Activated naive CD4-positive, alpha-beta T cell treated with anti-CD3 and anti-CD28 coated beads, Interleukin-2, amount 50 U/mL, for 72 hours (primary cell): ENCODE measurements at regions not wholly inside any gene's neighbourhood (a gene's known extent, or its start where the extent isn't known, plus 50 kb on each side); places are given as distances from the start of the nearest gene placed in this dataset.
"Not testable (repeated sequence)": the region's sequence is repeated elsewhere in the genome, so short reads cannot be mapped to it uniquely, and the experiment has no call there.

Source experiments
- ATAC-seq, 2 donors: fragments of 150-1000 bp; cut with Tn5 transposase; 2 replicates each; pipeline ENCODE4 v1.10.0; 2021; ENCODE audit warnings: mild to moderate bottlenecking in 2 of 2, moderate library complexity in 2 of 2
- DNase-seq, 2 donors: peaks; one replicate each; pipeline ENCODE4 v3.0.0; 2021 to 2022; ENCODE audit warnings: low spot score in 2 of 2
- H3K27ac Mint-ChIP-seq, 2 donors: one replicate each; pipeline ENCODE4 v1.8.0; 2022; ENCODE audit warnings: mild to moderate bottlenecking in 2 of 2, mixed read lengths in 2 of 2
- H3K36me3 Mint-ChIP-seq, 2 donors: one replicate each; pipeline ENCODE4 v1.8.0; 2022; ENCODE audit warnings: mixed read lengths in 2 of 2
- H3K9me3 Mint-ChIP-seq, 2 donors: one replicate each; pipeline ENCODE4 v1.8.0; 2022; ENCODE audit warnings: mixed read lengths in 2 of 2

- ATAC-seq: no peak
- no peaks in the 10 kb centered on the region for H3K36me3 Mint-ChIP-seq
- no peak overlapping the region for H3K27ac Mint-ChIP-seq
- H3K9me3 Mint-ChIP-seq: peaks cover 0 to 5% of the 10 kb centered on the region in 2 donors
- DNase-seq: no peak
Measured at GRCh38 chr13:44778761-44779484, 202.8 kb upstream of the TSC22D1 start.

GRCh38 chr13:44775290-44775689 lies 199.2 kb upstream of the TSC22D1 start:
- ATAC-seq, H3K36me3 Mint-ChIP-seq, H3K9me3 Mint-ChIP-seq, H3K27ac Mint-ChIP-seq, DNase-seq: not testable (repeated sequence)

GRCh38 chr13:44770951-44771350 lies 194.8 kb upstream of the TSC22D1 start:
- Mint-ChIP-seq H3K9me3 (peaks cover 0 to 2% of the 10 kb centered on the region in 2 donors), H3K36me3 (no peaks in the 10 kb centered on the region), H3K27ac (no peak overlapping the region)
- ATAC-seq (no peak), DNase-seq (no peak)

- H3K27ac Mint-ChIP-seq: peak overlapping the region in 1 of 2 donors; percentile 90
- no peak for DNase-seq
- H3K9me3 Mint-ChIP-seq: no peaks in the 10 kb centered on the region
- ATAC-seq: no peak
- H3K36me3 Mint-ChIP-seq: no peaks in the 10 kb centered on the region
Measured at GRCh38 chr13:44769686-44770085, 193.6 kb upstream of the TSC22D1 start.

GRCh38 chr13:44768775-44769581 lies 192.8 kb upstream of the TSC22D1 start:
- ATAC-seq (peak; percentile 75 to 78), DNase-seq (peak; percentile 19 to 61)
- Mint-ChIP-seq H3K27ac (peak overlapping the region; percentile 84 to 90), H3K36me3 (no peaks in the 10 kb centered on the region), H3K9me3 (no peaks in the 10 kb centered on the region)

- DNase-seq (peak; percentile 18 to 61), ATAC-seq (peak; percentile 74 to 78)
- Mint-ChIP-seq H3K9me3 (no peaks in the 10 kb centered on the region), H3K27ac (peak overlapping the region; percentile 84 to 90), H3K36me3 (no peaks in the 10 kb centered on the region)
Measured at GRCh38 chr13:44768239-44768638, 192.1 kb upstream of the TSC22D1 start.

GRCh38 chr13:44765001-44765471 lies 188.9 kb upstream of the TSC22D1 start:
- peaks cover 4 to 5% of the 10 kb centered on the region in 2 donors for H3K9me3 Mint-ChIP-seq
- H3K27ac Mint-ChIP-seq: no peak overlapping the region
- ATAC-seq (no peak), DNase-seq (no peak)
- H3K36me3 Mint-ChIP-seq: no peaks in the 10 kb centered on the region

GRCh38 chr13:44764302-44764692 lies 188.2 kb upstream of the TSC22D1 start:
- no peak for DNase-seq
- Mint-ChIP-seq H3K9me3 (peaks cover 4 to 5% of the 10 kb centered on the region in 2 donors), H3K36me3 (no peaks in the 10 kb centered on the region), H3K27ac (no peak overlapping the region)
- ATAC-seq: no peak

- DNase-seq: no peak
- no peak for ATAC-seq
- H3K36me3 Mint-ChIP-seq: no peaks in the 10 kb centered on the region
- H3K9me3 Mint-ChIP-seq: peaks cover 4 to 5% of the 10 kb centered on the region in 2 donors
- no peak overlapping the region for H3K27ac Mint-ChIP-seq
Measured at GRCh38 chr13:44763615-44764301, 187.6 kb upstream of the TSC22D1 start.

GRCh38 chr13:44762911-44763310 lies 186.8 kb upstream of the TSC22D1 start:
- H3K27ac Mint-ChIP-seq: no peak overlapping the region
- ATAC-seq: no peak
- no peaks in the 10 kb centered on the region for H3K36me3 Mint-ChIP-seq
- no peak for DNase-seq
- H3K9me3 Mint-ChIP-seq: peaks cover 4 to 5% of the 10 kb centered on the region in 2 donors

- DNase-seq (no peak), ATAC-seq (no peak)
- Mint-ChIP-seq H3K27ac (no peak overlapping the region), H3K9me3 (peaks cover 4 to 5% of the 10 kb centered on the region in 2 donors), H3K36me3 (no peaks in the 10 kb centered on the region)
Measured at GRCh38 chr13:44760434-44760833, 184.3 kb upstream of the TSC22D1 start.

- Mint-ChIP-seq H3K27ac (peak overlapping the region in 1 of 2 donors; percentile 45), H3K36me3 (no peaks in the 10 kb centered on the region)
Measured at GRCh38 chr13:44759384-44760360, 183.5 kb upstream of the TSC22D1 start.

GRCh38 chr13:44758630-44759383 lies 182.7 kb upstream of the TSC22D1 start:
- H3K27ac Mint-ChIP-seq: peak overlapping the region in 1 of 2 donors; percentile 45
- no peaks in the 10 kb centered on the region for H3K36me3 Mint-ChIP-seq
- peak in 1 of 2 donors; percentile 29 for DNase-seq
- ATAC-seq: peak; percentile 93 to 98
- H3K9me3 Mint-ChIP-seq: peaks cover 4 to 5% of the 10 kb centered on the region in 2 donors

More at GRCh38 chr13:44759384-44760360, 183.5 kb upstream of the TSC22D1 start:
- ATAC-seq (no peak), DNase-seq (no peak)
- H3K9me3 Mint-ChIP-seq: peaks cover 4 to 5% of the 10 kb centered on the region in 2 donors

- no peak overlapping the region for H3K27ac Mint-ChIP-seq
- peaks cover 2 to 4% of the 10 kb centered on the region in 2 donors for H3K9me3 Mint-ChIP-seq
- no peak for DNase-seq
- no peak for ATAC-seq
- no peaks in the 10 kb centered on the region for H3K36me3 Mint-ChIP-seq
Measured at GRCh38 chr13:44757671-44758070, 181.5 kb upstream of the TSC22D1 start.

GRCh38 chr13:44756276-44756810 lies 180.2 kb upstream of the TSC22D1 start:
- Mint-ChIP-seq H3K36me3 (no peaks in the 10 kb centered on the region), H3K27ac (peak overlapping the region in 1 of 2 donors; percentile 13), H3K9me3 (no peaks in the 10 kb centered on the region)
- no peak for DNase-seq
- no peak for ATAC-seq
